H1 (cell line): ENCODE measurements at regions not wholly inside any gene's neighbourhood (a gene's known extent, or its start where the extent isn't known, plus 50 kb on each side); places are given as distances from the start of the nearest gene placed in this dataset.

Experiments used
- ASH2L ChIP-seq: fragments of 200-600, 300-600 bp; sonication (generic); IDR thresholded peaks from one replicate; pipeline ENCODE4 v1.7.1; 2017; ENCODE audit warnings: low read length
- CEBPB ChIP-seq: IDR thresholded peaks from 2 replicates; pipeline ENCODE4 v1.6.1; 2012; ENCODE audit warnings: low read depth, low read length
- TAF1 ChIP-seq: IDR thresholded peaks from 2 replicates; pipeline ENCODE4 v1.6.1; 2011; ENCODE audit warnings: mild to moderate bottlenecking, low read depth, low read length

DNA sequence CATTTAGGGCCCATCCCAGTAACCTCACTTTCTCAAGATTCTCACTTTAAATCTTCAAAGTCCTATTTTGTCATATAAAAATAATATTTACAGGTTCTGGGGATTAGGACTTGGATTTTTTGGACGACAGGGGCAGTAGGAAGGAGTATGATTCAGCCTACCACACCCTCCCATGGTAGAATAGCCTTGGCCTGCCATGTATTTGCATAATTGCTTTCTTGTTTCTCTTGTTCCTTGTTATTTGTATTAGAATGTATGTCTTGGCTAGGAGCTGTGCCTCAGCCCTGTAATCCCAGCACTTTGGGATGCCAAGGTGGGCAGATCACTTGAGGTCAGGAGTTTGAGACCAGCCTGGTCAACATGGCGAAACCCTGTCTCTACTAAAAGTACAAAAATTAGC is 92.5 kb downstream of the ELAPOR2 start (continued):
- TF ChIP-seq CEBPB: no peak
- TF ChIP-seq ASH2L: no peak
- TF ChIP-seq TAF1: no peak
- TF ChIP-seq, all 59 proteins: peak for 0
